HEK293 (cell line): ENCODE measurements at regions not wholly inside any gene's neighbourhood (a gene's known extent, or its start where the extent isn't known, plus 50 kb on each side); places are given as distances from the start of the nearest gene placed in this dataset.

ENCODE experiments used
- CTCF ChIA-PET: fragments of 350-600 bp; formaldehyde crosslinking; extraction: SDS; loops from one replicate; lab custom pipeline; 2021; ENCODE audit warnings: antibody characterized with exemption; lab: Yijun Ruan, JAX
- POLR2A ChIA-PET: fragments of 300-600 bp; formaldehyde crosslinking; extraction: SDS; loops from one replicate; lab custom pipeline; 2020; ENCODE audit warnings: antibody characterized with exemption, inconsistent platforms; lab: Yijun Ruan, JAX
- H3K27ac ChIP-seq: fragments of 200-500 bp; sonication (Bioruptor generic); 2 replicates; pipeline ENCODE4 v1.5.1; 2014; ENCODE audit warnings: low read depth, low read length, control low read depth, inconsistent platforms; ENCODE audit errors: extremely low read depth
- H3K36me3 ChIP-seq, 2 experiments: fragments of 200-500 bp in 1 of 2; sonication (Bioruptor generic) in 1 of 2; 1 replicate in 1 of 2; 2 replicates in 1 of 2; pipeline ENCODE4 v1.5.1; 2014 to 2017; ENCODE audit warnings: inconsistent platforms in 2 of 2, low read length in 2 of 2; ENCODE audit not compliant: control insufficient read depth in 2 of 2, insufficient read depth in 1 of 2
- H3K4me1 ChIP-seq: fragments of 200-500 bp; sonication (Bioruptor generic); 2 replicates; pipeline ENCODE4 v1.5.1; 2014; ENCODE audit warnings: mild to moderate bottlenecking, low read length, inconsistent platforms; ENCODE audit not compliant: control insufficient read depth, insufficient read depth
- H3K4me3 ChIP-seq: 2 replicates; pipeline ENCODE4 v1.5.1; 2011; ENCODE audit warnings: low read depth, mild to moderate bottlenecking, control low read depth, low read length, moderate library complexity
- H3K9me3 ChIP-seq: fragments of 200-500 bp; sonication (Bioruptor generic); 2 replicates; pipeline ENCODE4 v1.5.1; 2014; ENCODE audit warnings: low read depth, low read length, inconsistent platforms; ENCODE audit not compliant: control insufficient read depth, insufficient read depth
- BCL6B ChIP-seq: fragments of 450-650 bp; formaldehyde crosslinking; IDR thresholded peaks from 2 replicates; pipeline ENCODE4 v1.5.1; 2017; ENCODE audit warnings: missing biosample characterization, missing genetic modification characterization
- GLI4 ChIP-seq: fragments of 450-650 bp; formaldehyde crosslinking; IDR thresholded peaks from 2 replicates; pipeline ENCODE4 v1.5.1; 2016; ENCODE audit warnings: missing biosample characterization, missing genetic modification characterization
- HOXC10 ChIP-seq: sonication (generic); formaldehyde crosslinking; IDR thresholded peaks from 2 replicates; pipeline ENCODE4 v1.8.1; 2023; ENCODE audit warnings: mild to moderate bottlenecking, missing genetic modification reagents
- KLF7 ChIP-seq: fragments of 450-650 bp; formaldehyde crosslinking; IDR thresholded peaks from 2 replicates; pipeline ENCODE4 v1.5.1; 2016; ENCODE audit warnings: missing biosample characterization, missing genetic modification characterization, borderline replicate concordance
- PRDM6 ChIP-seq: fragments of 450-650 bp; formaldehyde crosslinking; IDR thresholded peaks from 2 replicates; pipeline ENCODE4 v1.5.1; 2017; ENCODE audit warnings: missing biosample characterization, missing genetic modification characterization
- REPIN1 ChIP-seq: fragments of 450-650 bp; formaldehyde crosslinking; IDR thresholded peaks from 2 replicates; pipeline ENCODE4 v1.5.1; 2017; ENCODE audit warnings: missing biosample characterization, missing genetic modification characterization, low read depth
- YY2 ChIP-seq: fragments of 450-650 bp; formaldehyde crosslinking; IDR thresholded peaks from 2 replicates; pipeline ENCODE4 v1.5.1; 2016; ENCODE audit warnings: missing biosample characterization, missing genetic modification characterization
- ZBTB20 ChIP-seq: fragments of 450-650 bp; formaldehyde crosslinking; IDR thresholded peaks from 2 replicates; pipeline ENCODE4 v1.5.1; 2016; ENCODE audit warnings: missing biosample characterization, missing genetic modification characterization
- ZBTB49 ChIP-seq: fragments of 450-650 bp; formaldehyde crosslinking; IDR thresholded peaks from 2 replicates; pipeline ENCODE4 v1.5.1; 2016; ENCODE audit warnings: missing biosample characterization, missing genetic modification characterization, low read depth
- ZNF112 ChIP-seq: fragments of 450-650 bp; formaldehyde crosslinking; IDR thresholded peaks from 2 replicates; pipeline ENCODE4 v1.5.0; 2017; ENCODE audit warnings: missing biosample characterization, missing genetic modification characterization
- ZNF175 ChIP-seq: fragments of 450-650 bp; formaldehyde crosslinking; IDR thresholded peaks from 2 replicates; pipeline ENCODE4 v1.5.1; 2016; ENCODE audit warnings: missing biosample characterization, missing genetic modification characterization
- ZNF221 ChIP-seq: fragments of 450-650 bp; formaldehyde crosslinking; IDR thresholded peaks from 2 replicates; pipeline ENCODE4 v1.5.1; 2017; ENCODE audit warnings: missing biosample characterization, missing genetic modification characterization, borderline replicate concordance
- ZNF223 ChIP-seq: fragments of 450-650 bp; formaldehyde crosslinking; IDR thresholded peaks from 2 replicates; pipeline ENCODE4 v1.5.1; 2016; ENCODE audit warnings: missing biosample characterization, missing genetic modification characterization
- ZNF239 ChIP-seq: fragments of 450-650 bp; formaldehyde crosslinking; IDR thresholded peaks from 2 replicates; pipeline ENCODE4 v1.5.1; 2016; ENCODE audit warnings: missing biosample characterization, missing genetic modification characterization
- ZNF266 ChIP-seq: fragments of 450-650 bp; formaldehyde crosslinking; IDR thresholded peaks from 2 replicates; pipeline ENCODE4 v1.5.1; 2016; ENCODE audit warnings: missing biosample characterization, missing genetic modification characterization, low read depth
- ZNF274 ChIP-seq, 2 experiments: fragments of 200-500 bp in 1 of 2; fragments of 450-650 bp in 1 of 2; sonication (Bioruptor generic) in 1 of 2; formaldehyde crosslinking in 1 of 2; IDR thresholded peaks; 2 replicates each; pipeline versions ENCODE4 v1.5.1 to v1.6.1; 2014 to 2016; ENCODE audit warnings: borderline replicate concordance in 1 of 2, inconsistent platforms in 1 of 2, low read length in 1 of 2, missing biosample characterization in 1 of 2, missing genetic modification characterization in 1 of 2
- ZNF335 ChIP-seq: fragments of 450-650 bp; formaldehyde crosslinking; conservative IDR thresholded peaks from 2 replicates; pipeline ENCODE4 v1.5.1; 2016; ENCODE audit warnings: missing biosample characterization, missing genetic modification characterization
- ZNF433 ChIP-seq: fragments of 450-650 bp; formaldehyde crosslinking; IDR thresholded peaks from 2 replicates; pipeline ENCODE4 v1.5.1; 2016; ENCODE audit warnings: missing biosample characterization, missing genetic modification characterization, low read depth
- ZNF544 ChIP-seq: fragments of 450-650 bp; formaldehyde crosslinking; IDR thresholded peaks from 2 replicates; pipeline ENCODE4 v1.5.0; 2017; ENCODE audit warnings: missing biosample characterization, missing genetic modification characterization
- ZNF548 ChIP-seq: fragments of 450-650 bp; formaldehyde crosslinking; IDR thresholded peaks from 2 replicates; pipeline ENCODE4 v1.5.1; 2016; ENCODE audit warnings: missing biosample characterization, missing genetic modification characterization
- ZNF610 ChIP-seq: fragments of 450-650 bp; formaldehyde crosslinking; IDR thresholded peaks from 2 replicates; pipeline ENCODE4 v1.5.1; 2016; ENCODE audit warnings: missing biosample characterization, missing genetic modification characterization, borderline replicate concordance
- ZNF664 ChIP-seq: fragments of 450-650 bp; formaldehyde crosslinking; IDR thresholded peaks from 2 replicates; pipeline ENCODE4 v1.5.1; 2016; ENCODE audit warnings: missing biosample characterization, missing genetic modification characterization
- ZNF701 ChIP-seq: fragments of 450-650 bp; formaldehyde crosslinking; IDR thresholded peaks from 2 replicates; pipeline ENCODE4 v1.5.1; 2016; ENCODE audit warnings: missing biosample characterization, missing genetic modification characterization
- ZNF791 ChIP-seq: fragments of 450-650 bp; formaldehyde crosslinking; IDR thresholded peaks from 2 replicates; pipeline ENCODE4 v1.5.1; 2016; ENCODE audit warnings: missing biosample characterization, missing genetic modification characterization
- ZNF830 ChIP-seq: fragments of 450-650 bp; IDR thresholded peaks from 2 replicates; pipeline ENCODE4 v1.5.0; 2018; ENCODE audit warnings: missing biosample characterization, missing genetic modification characterization, low read depth, mild to moderate bottlenecking, moderate library complexity
- ZSCAN18 ChIP-seq: fragments of 450-650 bp; formaldehyde crosslinking; IDR thresholded peaks from 2 replicates; pipeline ENCODE4 v1.5.1; 2016; ENCODE audit warnings: missing biosample characterization, missing genetic modification characterization
- ZSCAN23 ChIP-seq: fragments of 450-650 bp; formaldehyde crosslinking; IDR thresholded peaks from 2 replicates; pipeline ENCODE4 v1.5.1; 2016; ENCODE audit warnings: missing biosample characterization, missing genetic modification characterization

- no peak for TF ChIP-seq ZNF221 (tag by site-specific recombination)
- TF ChIP-seq, all 188 proteins: peak for 0
Measured at GRCh38 chr3:106272302-106272701, 403.5 kb upstream of the CBLB start (continued).

GRCh38 chr3:106275592-106275991 lies 406.8 kb upstream of the CBLB start:
- TF ChIP-seq ZSCAN23 (tag by site-specific recombination) (no peak), ZNF223 (tag by site-specific recombination) (no peak), ZNF610 (tag by site-specific recombination) (no peak), ZNF791 (tag by site-specific recombination) (no peak), ZNF335 (tag by site-specific recombination) (no peak), GLI4 (tag by site-specific recombination) (no peak), ZNF274 (IDR thresholded peaks at IDR 0.05; ENCODE audit: low read length) (no peak), ZNF274 (tag by site-specific recombination; IDR thresholded peaks at IDR 0.05; ENCODE audit: borderline replicate concordance) (no peak), ZNF701 (tag by site-specific recombination) (no peak), ZNF266 (tag by site-specific recombination) (no peak), ZNF112 (no peak), PRDM6 (no peak), KLF7 (tag by site-specific recombination) (no peak), ZSCAN18 (tag by site-specific recombination) (no peak)
- CTCF ChIA-PET = no interaction called here
- H3K27ac ChIP-seq = no peak overlapping the region
- no peak overlapping the region for H3K4me3 ChIP-seq
- H3K4me1 ChIP-seq = no peaks in the 10 kb centered on the region
- H3K36me3 ChIP-seq = no peaks in the 10 kb centered on the region
- no peaks in the 10 kb centered on the region for H3K9me3 ChIP-seq
- POLR2A ChIA-PET = no interaction called here

- TF ChIP-seq ZNF223 (tag by site-specific recombination) = no peak
- no peak for TF ChIP-seq HOXC10 (CRISPR knock-in tag)
- no peak for TF ChIP-seq ZNF830
- TF ChIP-seq ZNF239 (tag by site-specific recombination) = no peak
- TF ChIP-seq ZNF544 (tag by site-specific recombination) = no peak
- no peak for TF ChIP-seq ZNF175
- TF ChIP-seq BCL6B (tag by site-specific recombination) = no peak
- no peak for TF ChIP-seq ZBTB49 (tag by site-specific recombination)
- no peak for TF ChIP-seq REPIN1 (tag by site-specific recombination)
- TF ChIP-seq ZBTB20 (tag by site-specific recombination) = no peak
- no peak for TF ChIP-seq YY2 (tag by site-specific recombination)
- TF ChIP-seq ZNF548 (tag by site-specific recombination) = no peak
- TF ChIP-seq ZNF433 (tag by site-specific recombination) = no peak
- TF ChIP-seq ZNF664 (tag by site-specific recombination) = no peak
- Histone ChIP-seq H3K9me3 (no peaks in the 10 kb centered on the region), H3K4me1 (no peaks in the 10 kb centered on the region), H3K27ac (no peak overlapping the region), H3K36me3 (no peaks in the 10 kb centered on the region), H3K4me3 (no peak overlapping the region)
- ChIA-PET POLR2A (no interaction called here), CTCF (no interaction called here)
Measured at GRCh38 chr3:106276151-106276550, 407.3 kb upstream of the CBLB start.
